ENCODE measurements at regions not wholly inside any gene's neighbourhood (a gene's known extent, or its start where the extent isn't known, plus 50 kb on each side); places are given as distances from the start of the nearest gene placed in this dataset.

GRCh38 chr12:54711669-54712068 lies 63.5 kb upstream of the DCD start:
- no peak for DNase-seq

- DNase-seq, result peak; percentile 86 to 87
Measured at GRCh38 chr12:54708826-54709225, 60.7 kb upstream of the DCD start.

GRCh38 chr12:54704202-54704601 lies 56.0 kb upstream of the DCD start:
- DNase-seq, result peak; percentile 60 to 66

DNA sequence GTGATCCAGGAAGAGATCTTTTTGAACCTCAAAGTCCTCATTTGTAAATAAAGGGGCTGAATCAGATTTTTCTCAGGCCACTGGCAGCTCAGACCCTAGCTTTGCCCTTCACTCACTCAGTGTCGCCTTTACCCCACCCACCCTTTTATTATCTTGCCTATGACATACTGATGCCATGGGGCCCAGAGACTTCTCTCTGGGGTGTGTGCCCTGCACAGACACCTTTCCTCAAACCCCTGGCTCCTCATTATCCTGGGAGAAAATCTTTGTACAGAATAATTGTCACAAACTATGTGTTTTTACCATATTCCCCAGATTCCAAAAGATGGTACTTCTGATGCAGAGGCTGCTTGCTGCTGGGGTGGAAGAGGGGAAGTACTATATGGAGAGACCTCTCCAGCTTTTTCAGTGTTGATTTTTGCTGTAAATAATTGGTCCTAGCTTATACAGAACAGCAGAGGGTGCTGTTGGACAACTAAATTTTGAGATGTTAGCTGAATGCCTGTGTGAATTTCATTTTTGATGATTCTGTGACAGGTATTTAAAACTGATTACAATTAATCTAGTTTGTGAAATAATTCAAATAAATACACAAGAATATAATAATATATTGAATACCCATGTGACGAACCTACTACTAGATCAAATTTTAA lies 53.9 kb upstream of the DCD start:
- DNase-seq, result peak; percentile 47 to 65

GRCh38 chr12:54700849-54701248 lies 52.7 kb upstream of the DCD start:
- no peak for DNase-seq

- DNase-seq, result no peak
Measured at GRCh38 chr12:54700301-54700700, 52.1 kb upstream of the DCD start.

Data from inflammatory macrophage (primary cell).